Islet precursor cell (in vitro differentiated cells): ENCODE measurements at regions not wholly inside any gene's neighbourhood (a gene's known extent, or its start where the extent isn't known, plus 50 kb on each side); places are given as distances from the start of the nearest gene placed in this dataset.
"Not testable (repeated sequence)": the region's sequence is repeated elsewhere in the genome, so short reads cannot be mapped to it uniquely, and the experiment has no call there.

Experiments
- DNase-seq: peaks from one replicate; pipeline ENCODE4 v3.0.0-alpha.2; 2018

DNA sequence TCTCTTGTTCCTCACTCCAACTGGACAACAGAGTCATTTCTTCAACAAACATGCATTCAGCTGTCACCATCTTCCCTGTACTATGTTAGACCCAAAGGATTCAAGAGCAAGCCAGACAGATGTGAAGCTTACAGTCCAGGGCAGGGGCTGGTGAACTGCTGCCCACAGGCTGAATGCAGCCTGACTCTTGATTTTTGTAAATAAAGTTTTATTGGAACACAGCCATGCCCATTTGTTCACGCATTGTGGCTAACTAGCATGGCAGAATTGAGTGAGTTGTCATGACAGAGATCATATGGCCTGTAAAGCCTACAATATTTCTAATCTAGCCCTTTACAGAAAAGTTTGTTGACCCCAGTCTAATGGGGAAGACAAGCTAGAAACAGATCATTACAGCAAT, 208.7 kb downstream of the EMX2 start:
- no peak for DNase-seq

- DNase-seq: no peak
Observed at GRCh38 chr10:117752103-117752502, 209.6 kb downstream of the EMX2 start.

- no peak for DNase-seq
Observed at GRCh38 chr10:117754770-117755658, 212.5 kb downstream of the EMX2 start.

DNA sequence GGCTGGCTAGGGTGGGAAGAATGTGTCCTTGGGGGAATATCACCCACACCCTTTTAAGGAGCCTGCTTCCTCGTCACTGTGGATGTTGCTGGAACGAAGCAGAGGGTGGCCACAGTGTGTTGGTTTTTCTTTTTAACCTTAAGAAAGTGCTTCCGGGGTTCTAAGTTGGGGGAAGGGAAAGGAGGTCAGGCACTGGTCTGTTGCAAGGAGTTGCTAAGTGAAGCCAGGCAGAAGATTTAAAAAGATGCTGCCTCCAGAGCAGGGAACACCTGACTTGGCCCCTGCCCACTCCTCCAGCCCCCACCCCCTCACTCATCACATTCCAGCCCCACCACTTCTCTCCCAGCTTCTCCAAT, 213.1 kb downstream of the EMX2 start:
- DNase-seq: no peak

DNA sequence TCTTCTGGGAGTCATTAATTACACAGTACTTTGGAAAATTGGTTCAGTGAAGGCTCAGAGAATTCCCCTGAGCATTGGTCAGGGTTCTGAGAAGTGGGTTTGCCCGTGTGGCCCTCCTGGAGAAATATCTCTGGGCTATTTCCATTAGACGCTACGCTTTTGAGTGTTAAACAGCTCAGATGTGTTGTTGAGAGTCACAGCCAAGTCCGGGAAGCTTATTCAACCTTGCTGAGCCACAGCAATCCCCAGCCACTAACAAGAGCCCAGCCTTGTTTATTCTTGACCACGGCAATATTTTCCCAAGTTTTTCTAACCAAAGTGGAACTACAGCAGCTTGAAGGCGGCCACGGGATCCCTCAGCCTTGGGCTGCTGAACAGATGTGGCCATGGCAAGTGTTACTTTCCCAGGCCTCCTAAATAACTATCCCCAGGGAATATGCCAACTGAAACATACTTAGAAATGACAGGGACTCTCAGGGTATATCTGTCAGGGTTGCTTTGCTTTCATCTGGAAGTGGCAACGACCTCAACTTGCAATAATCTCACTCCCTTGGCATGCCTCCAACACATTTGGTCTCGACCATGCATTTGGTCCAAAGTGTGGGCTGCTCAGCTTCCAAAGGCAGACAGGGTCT, 214.7 kb downstream of the EMX2 start:
- DNase-seq: no peak

- peak; percentile 25 for DNase-seq
Observed at GRCh38 chr10:117759266-117759665, 216.7 kb downstream of the EMX2 start.

DNA sequence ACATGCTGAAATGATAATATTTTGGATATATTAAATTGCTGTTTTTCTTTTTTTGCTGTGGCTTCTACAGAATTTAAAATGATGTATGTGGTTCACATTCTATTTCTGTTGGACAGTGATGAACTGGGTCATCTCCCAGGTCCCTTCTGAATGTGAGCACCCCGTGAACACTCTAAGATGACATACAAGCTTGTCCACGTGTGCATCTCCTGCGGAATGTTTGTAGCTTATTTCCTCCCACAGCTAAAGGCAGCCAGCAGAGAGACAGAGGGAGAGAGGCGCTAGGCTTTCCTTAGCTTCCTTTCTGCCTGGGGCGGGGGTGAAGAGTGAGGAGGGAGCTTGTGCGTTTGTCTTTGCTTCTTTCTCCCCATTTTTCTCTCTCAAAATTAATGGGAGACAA, 219.1 kb downstream of the EMX2 start:
- no peak for DNase-seq

GRCh38 chr10:117762126-117762818, 219.7 kb downstream of the EMX2 start:
- DNase-seq: no peak

DNA sequence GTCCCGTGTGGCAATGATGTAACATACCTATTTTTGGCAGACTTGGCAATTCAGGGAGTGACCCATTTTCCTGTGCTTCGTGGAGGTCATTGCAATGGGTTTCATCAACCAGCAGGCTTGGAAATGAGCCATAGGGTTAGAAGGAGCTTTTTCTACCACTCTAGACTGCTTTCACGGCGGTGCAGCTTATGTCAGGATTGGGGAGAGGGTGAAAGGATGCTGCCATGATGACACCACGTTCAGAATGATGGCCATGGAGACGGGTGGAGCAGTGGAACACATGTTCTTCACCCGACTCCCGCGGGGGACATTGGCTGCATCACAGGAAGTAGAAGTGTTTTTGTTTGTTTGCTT, 220.2 kb downstream of the EMX2 start:
- DNase-seq: no peak

- no peak for DNase-seq
Observed at GRCh38 chr10:117763528-117763927, 221.0 kb downstream of the EMX2 start.

DNA sequence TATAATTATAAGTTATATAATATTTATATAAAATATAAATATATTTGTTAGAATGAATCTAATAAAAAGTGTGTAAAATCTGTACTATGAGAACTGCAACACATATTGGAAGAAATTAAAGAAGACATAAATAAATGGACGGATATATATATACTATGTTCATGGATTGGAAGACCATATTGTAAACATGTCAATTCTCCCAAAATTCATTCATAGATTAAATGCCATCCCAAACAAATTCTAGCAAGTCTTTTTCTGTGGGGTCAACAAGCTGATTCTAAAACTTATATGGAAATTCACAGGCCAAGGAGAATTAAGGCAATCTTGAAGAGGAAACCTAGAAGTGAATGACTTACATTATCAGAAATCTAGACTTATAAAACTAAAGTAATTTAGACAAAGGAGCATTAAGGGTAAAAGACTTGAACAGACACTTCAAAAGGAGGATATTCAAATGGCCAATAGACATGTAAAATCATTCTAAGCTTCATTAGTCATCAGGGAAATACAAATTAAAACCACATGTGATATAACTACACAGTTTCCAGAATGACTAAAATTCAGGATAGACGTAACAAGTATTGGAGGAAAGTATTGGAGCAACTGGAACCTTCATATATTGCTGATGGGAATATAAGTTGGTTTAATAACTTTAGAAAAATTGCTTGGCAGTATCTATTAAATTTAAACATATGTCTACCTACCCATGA, 225.9 kb downstream of the EMX2 start:
- DNase-seq: no peak

DNA sequence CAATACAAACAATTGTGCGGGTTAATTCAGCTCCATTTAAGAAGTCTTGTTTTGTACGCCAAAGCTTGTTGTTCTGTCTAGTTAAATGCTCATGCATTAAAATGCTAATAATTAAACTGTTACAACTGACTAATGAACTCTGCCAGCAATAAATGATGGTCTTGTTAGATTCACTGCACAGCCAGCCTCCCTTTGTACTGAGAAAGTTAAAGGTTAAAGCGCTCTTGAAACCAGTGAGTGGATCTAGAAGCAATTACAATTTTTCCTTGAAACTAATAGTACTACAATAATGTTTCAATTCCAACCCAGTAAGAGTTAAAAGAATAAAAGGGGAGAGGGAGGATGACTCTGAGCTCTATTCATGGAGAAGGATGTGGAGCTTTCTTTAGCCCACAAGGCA, 233.0 kb downstream of the EMX2 start:
- no peak for DNase-seq

DNA sequence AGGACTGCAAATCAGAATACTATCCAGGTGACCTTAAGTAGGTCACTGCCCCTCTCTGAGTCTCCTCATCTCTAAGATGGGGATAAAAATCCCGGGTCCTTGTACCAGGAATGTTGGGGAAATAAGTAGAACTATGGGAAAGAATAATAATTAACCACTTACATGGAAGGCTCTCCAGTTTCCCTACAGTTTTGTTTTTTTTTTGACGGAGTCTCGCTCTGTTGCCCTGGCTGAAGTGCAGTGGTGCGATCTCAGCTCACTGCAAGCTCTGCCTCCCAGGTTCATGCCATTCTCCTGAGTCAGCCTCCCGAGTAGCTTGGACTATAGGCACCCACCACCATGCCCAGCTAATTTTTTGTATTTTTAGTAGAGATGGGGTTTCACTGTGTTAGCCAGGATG, 234.7 kb downstream of the EMX2 start:
- not testable (repeated sequence) for DNase-seq

GRCh38 chr10:117778241-117778640, 235.7 kb downstream of the EMX2 start:
- DNase-seq: no peak

- DNase-seq: no peak
Observed at GRCh38 chr10:117780411-117780810, 237.9 kb downstream of the EMX2 start.

DNA sequence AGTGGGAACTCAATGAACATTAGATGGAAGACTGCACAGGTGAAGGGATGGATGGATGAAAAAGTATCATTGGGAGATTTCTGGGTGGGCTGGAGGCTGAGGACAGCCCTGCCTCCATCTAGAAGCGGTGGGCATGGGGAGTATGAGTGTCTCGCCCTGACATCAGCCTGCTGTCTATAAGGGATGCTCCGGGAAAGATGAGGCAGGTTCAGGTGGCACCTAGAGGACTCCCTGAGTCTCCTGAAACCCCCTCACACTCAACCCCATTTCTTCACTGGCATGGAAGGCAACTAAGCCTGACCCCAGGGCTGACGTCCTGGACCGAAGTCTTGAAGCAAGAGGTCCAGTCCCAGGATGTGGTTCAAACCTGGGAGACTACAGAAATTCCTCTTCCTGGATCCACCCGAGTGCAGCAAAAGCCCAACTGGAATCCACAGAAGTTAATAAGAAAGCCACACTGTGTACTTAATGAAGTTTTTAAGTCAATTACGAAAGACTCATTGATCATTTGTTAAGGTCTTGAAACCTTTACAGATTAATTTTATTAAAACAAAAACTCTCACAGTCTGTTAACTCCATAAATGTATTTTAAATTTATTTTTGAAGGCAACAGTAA, 238.8 kb downstream of the EMX2 start:
- no peak for DNase-seq

DNA sequence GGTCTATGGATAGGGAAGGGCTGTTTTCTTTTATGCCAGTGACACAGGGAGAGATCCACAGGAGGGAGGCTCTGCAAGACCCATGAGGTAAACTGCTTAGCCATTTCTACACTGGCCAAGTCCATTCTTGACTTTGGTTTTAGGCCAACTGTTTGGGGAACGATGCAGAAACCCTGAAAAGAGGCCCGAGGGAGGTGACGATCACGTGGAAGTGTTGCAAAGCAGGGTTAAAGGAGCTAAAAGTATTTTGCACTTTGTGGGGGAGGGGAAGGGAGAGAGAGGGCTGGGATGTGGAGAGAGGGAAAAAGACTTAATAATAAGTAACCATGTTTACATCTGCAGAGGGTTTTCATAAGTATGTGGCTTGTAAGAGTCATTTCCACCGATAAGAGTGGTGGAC, 239.7 kb downstream of the EMX2 start:
- DNase-seq: no peak

DNA sequence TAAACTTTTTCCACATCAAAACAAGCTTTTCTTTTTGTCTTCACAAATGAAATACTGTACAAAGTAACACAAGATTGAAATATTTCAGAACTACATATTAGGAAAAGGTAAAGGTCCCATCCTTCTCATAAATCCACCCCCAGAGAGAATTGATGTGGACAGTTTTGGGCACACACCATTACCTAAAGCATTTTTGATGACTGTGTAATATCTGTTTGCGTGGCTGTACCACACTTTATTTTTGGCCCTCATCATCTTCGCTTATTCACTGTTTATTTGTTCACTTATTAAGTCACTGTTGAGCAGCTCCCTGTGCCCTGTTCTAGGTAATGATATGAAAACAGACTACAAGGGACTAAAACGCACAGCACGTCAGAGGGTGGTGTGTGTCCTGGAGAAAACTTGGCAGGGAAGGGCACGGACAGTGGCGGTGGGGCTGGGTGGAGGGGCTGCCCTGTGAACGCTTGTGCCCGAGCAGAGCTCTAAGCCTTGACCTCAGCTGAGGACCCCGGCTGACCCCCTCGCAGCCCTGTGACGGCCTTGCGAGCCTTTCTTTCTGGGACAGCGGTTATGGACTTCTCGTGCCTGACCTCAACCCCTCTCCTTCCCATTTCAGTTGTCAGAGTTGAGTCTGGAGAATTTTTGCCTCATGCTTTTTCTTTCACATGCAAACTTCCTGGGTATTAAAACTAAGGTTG, 241.3 kb downstream of the EMX2 start:
- no peak for DNase-seq

DNA sequence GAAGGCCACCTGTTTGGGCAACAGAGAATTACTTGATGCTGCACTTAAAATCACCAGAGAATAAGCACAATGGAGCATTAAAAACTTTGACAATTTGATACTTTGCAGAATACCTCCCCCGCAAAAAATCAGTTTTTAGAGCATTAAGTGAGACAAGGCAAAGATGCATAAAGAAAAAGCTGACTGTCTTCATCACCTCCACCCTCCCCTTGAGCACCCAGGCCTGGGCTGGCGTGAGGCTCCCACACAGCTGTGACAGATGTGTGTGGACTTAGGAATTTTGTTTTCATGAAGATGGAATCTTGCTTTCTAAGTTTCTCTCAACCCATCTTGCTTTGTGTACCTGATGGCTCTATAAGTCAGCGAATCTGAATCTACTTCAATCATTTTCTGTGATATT, 242.2 kb downstream of the EMX2 start:
- peak; percentile 3 for DNase-seq

- no peak for DNase-seq
Observed at GRCh38 chr10:117788911-117789310, 246.4 kb downstream of the EMX2 start.

DNA sequence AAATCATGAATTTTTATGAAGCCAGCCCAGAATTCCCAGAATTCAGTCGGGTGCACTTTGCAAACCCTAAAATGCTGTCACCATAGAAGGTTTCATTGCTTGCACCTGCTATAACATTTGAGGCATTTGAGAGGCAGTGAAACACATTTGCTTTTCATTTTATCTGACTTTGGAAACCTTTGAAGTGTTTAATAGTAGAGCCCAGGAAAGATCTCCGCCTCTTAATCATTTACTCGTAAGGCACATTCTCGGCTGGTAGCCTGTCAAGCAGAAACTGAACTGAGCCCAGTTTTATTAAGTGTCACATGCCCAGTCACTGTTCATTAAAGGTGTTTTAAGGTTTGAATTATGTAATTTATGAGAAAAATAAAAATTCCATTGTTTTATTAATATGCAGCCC, 247.6 kb downstream of the EMX2 start:
- DNase-seq: no peak

- DNase-seq: no peak
Observed at GRCh38 chr10:117790621-117791020, 248.1 kb downstream of the EMX2 start.
